IMR-90 (cell line): ENCODE measurements at regions not wholly inside any gene's neighbourhood (a gene's known extent, or its start where the extent isn't known, plus 50 kb on each side); places are given as distances from the start of the nearest gene placed in this dataset.

Source experiments
- ATAC-seq: fragments of 200-7000 bp; cut with Tn5 transposase; 2 replicates; pipeline ENCODE4 v1.9.1; 2020; ENCODE audit warnings: low read depth, mild to moderate bottlenecking, moderate library complexity
- BruUV-seq: library from RNA; stranded (reverse); fragments of 400-500 nt; replicated peaks from 2 replicates; lab custom pipeline; 2021; lab: Mats Ljungman, UMichigan
- CTCF ChIA-PET: fragments of 300-600 bp; formaldehyde crosslinking; extraction: SDS; loops from one replicate; lab custom pipeline; 2021; ENCODE audit warnings: antibody characterized with exemption; lab: Yijun Ruan, JAX
- POLR2A ChIA-PET: fragments of 300-600 bp; sonication (Branson Sonifier 250); formaldehyde crosslinking; loops from one replicate; lab custom pipeline; 2022; ENCODE audit warnings: antibody characterized with exemption; ENCODE audit not compliant: unreplicated experiment; lab: Charles Lee
- DNase-seq: peaks from one replicate; pipeline ENCODE4 v3.0.0; 2013
- H2AFZ ChIP-seq: replicated peaks from 2 replicates; pipeline ENCODE3; 2013; ENCODE audit warnings: low read length, mild to moderate bottlenecking; ENCODE audit not compliant: poor library complexity
- H2AK5ac ChIP-seq: 2 replicates; pipeline ENCODE4 v1.6.1; 2013; ENCODE audit warnings: low read depth, low read length, inconsistent platforms
- H2AK9ac ChIP-seq: replicated peaks from 2 replicates; pipeline ENCODE3; 2013; ENCODE audit warnings: mild to moderate bottlenecking, low read depth, low read length, moderate library complexity; ENCODE audit not compliant: poor library complexity
- H2BK120ac ChIP-seq: 2 replicates; pipeline ENCODE4 v1.6.1; 2013; ENCODE audit warnings: low read depth, low read length, inconsistent platforms
- H2BK15ac ChIP-seq: 3 replicates; pipeline ENCODE4 v1.6.1; 2013; ENCODE audit warnings: low read depth, low read length, inconsistent platforms
- H2BK20ac ChIP-seq: 2 replicates; pipeline ENCODE4 v1.6.1; 2013; ENCODE audit warnings: low read depth, mild to moderate bottlenecking, inconsistent platforms, low read length, moderate library complexity
- H2BK5ac ChIP-seq: 2 replicates; pipeline ENCODE4 v1.6.1; 2013; ENCODE audit warnings: mild to moderate bottlenecking, low read depth, low read length, inconsistent platforms; ENCODE audit not compliant: poor library complexity, severe bottlenecking
- H3K14ac ChIP-seq: replicated peaks from 2 replicates; pipeline ENCODE4 v1.6.1; 2013; ENCODE audit warnings: low read depth, low read length, inconsistent platforms
- H3K18ac ChIP-seq: 2 replicates; pipeline ENCODE4 v1.6.1; 2013; ENCODE audit warnings: low read depth, low read length, control low read depth
- H3K23ac ChIP-seq: 2 replicates; pipeline ENCODE4 v1.6.1; 2013; ENCODE audit warnings: low read depth, low read length, inconsistent platforms
- H3K27ac ChIP-seq: 2 replicates; pipeline ENCODE4 v1.5.1; 2013; ENCODE audit warnings: mild to moderate bottlenecking, control low read depth, low read length; ENCODE audit not compliant: insufficient read depth
- H3K27me3 ChIP-seq: 2 replicates; pipeline ENCODE4 v1.6.1; 2013; ENCODE audit warnings: low read length; ENCODE audit not compliant: control insufficient read depth, insufficient read depth
- H3K36me3 ChIP-seq: 2 replicates; pipeline ENCODE4 v1.6.1; 2013; ENCODE audit warnings: low read length, mixed read lengths; ENCODE audit not compliant: control insufficient read depth, insufficient read depth
- H3K4ac ChIP-seq: 2 replicates; pipeline ENCODE4 v1.6.1; 2013; ENCODE audit warnings: low read depth, low read length, inconsistent platforms
- H3K4me1 ChIP-seq: 2 replicates; pipeline ENCODE4 v1.6.1; 2013; ENCODE audit warnings: low read length, mixed read lengths; ENCODE audit not compliant: control insufficient read depth, insufficient read depth
- H3K4me2 ChIP-seq: 2 replicates; pipeline ENCODE4 v1.6.1; 2013; ENCODE audit warnings: low read depth, mild to moderate bottlenecking, control low read depth, low read length, moderate library complexity
- H3K4me3 ChIP-seq: 2 replicates; pipeline ENCODE4 v1.5.1; 2013; ENCODE audit warnings: low read depth, mild to moderate bottlenecking, control low read depth, low read length, moderate library complexity; ENCODE audit not compliant: insufficient read depth
- H3K56ac ChIP-seq: 2 replicates; pipeline ENCODE4 v1.6.1; 2013; ENCODE audit warnings: low read length, inconsistent platforms; ENCODE audit not compliant: insufficient read depth; ENCODE audit errors: extremely low read depth
- H3K79me1 ChIP-seq, 2 experiments: 2 replicates each; pipeline ENCODE4 v1.6.1; 2013; ENCODE audit warnings: low read length in 2 of 2, inconsistent platforms in 1 of 2, low read depth in 1 of 2
- H3K9ac ChIP-seq: 2 replicates; pipeline ENCODE4 v1.6.1; 2013; ENCODE audit warnings: low read depth, low read length, control low read depth
- H3K9me1 ChIP-seq: 2 replicates; pipeline ENCODE4 v1.6.1; 2013; ENCODE audit warnings: low read length, inconsistent platforms; ENCODE audit not compliant: insufficient read depth
- H3K9me3 ChIP-seq: 2 replicates; pipeline ENCODE4 v1.6.1; 2013; ENCODE audit warnings: low read length; ENCODE audit not compliant: control insufficient read depth, insufficient read depth
- H4K20me1 ChIP-seq: 2 replicates; pipeline ENCODE4 v1.6.1; 2013; ENCODE audit warnings: low read length, inconsistent platforms; ENCODE audit not compliant: insufficient read depth
- H4K5ac ChIP-seq: 2 replicates; pipeline ENCODE4 v1.6.1; 2013; ENCODE audit warnings: mild to moderate bottlenecking, low read depth, low read length, control low read depth
- H4K8ac ChIP-seq, 2 experiments: 2 replicates each; pipeline ENCODE4 v1.6.1; 2013; ENCODE audit warnings: low read depth in 2 of 2, low read length in 2 of 2, control low read depth in 1 of 2, inconsistent platforms in 1 of 2
- H4K91ac ChIP-seq: 2 replicates; pipeline ENCODE4 v1.6.1; 2013; ENCODE audit warnings: low read depth, low read length, inconsistent platforms; ENCODE audit not compliant: insufficient read depth
- BHLHE40 ChIP-seq: fragments of 150-350 bp; IDR thresholded peaks from 2 replicates; pipeline ENCODE4 v1.6.1; 2016; ENCODE audit warnings: mild to moderate bottlenecking, low read depth, low read length
- CTCF ChIP-seq: conservative IDR thresholded peaks from 2 replicates; pipeline ENCODE4 v1.5.1; 2012; ENCODE audit warnings: mild to moderate bottlenecking, low read depth, low read length, improper control_type of control experiment
- FOS ChIP-seq: fragments of 150-350 bp; IDR thresholded peaks from 2 replicates; pipeline ENCODE4 v1.6.1; 2016; ENCODE audit warnings: low read depth, low read length
- MAFK ChIP-seq: IDR thresholded peaks from 2 replicates; pipeline ENCODE4 v1.6.1; 2012; ENCODE audit warnings: low read depth, low read length, improper control_type of control experiment
- POLR2A ChIP-seq: IDR thresholded peaks from 2 replicates; pipeline ENCODE4 v1.6.1; 2012; ENCODE audit warnings: mild to moderate bottlenecking, low read depth, low read length
- RAD21 ChIP-seq: IDR thresholded peaks from 2 replicates; pipeline ENCODE4 v1.6.1; 2012; ENCODE audit warnings: low read length, improper control_type of control experiment
- SMC3 ChIP-seq: fragments of 150-350 bp; IDR thresholded peaks from 2 replicates; pipeline ENCODE4 v1.6.1; 2016; ENCODE audit warnings: low read depth, mild to moderate bottlenecking, antibody characterized with exemption, low read length, moderate library complexity
- WGBS, 2 experiments: methylation state at CpG; one replicate each; pipeline versions ENCODE4 v1.1.5 to v1.1.7; 2013; ENCODE audit warnings: missing lambda C conversion rate in 2 of 2; ENCODE audit not compliant: insufficient read length in 1 of 2; ENCODE audit errors: extremely low coverage in 2 of 2; 5-methylcytosine and 5-hydroxymethylcytosine counted together
- dilution Hi-C: fragments of 300-500 bp; cut with HindIII; formaldehyde crosslinking; loops from one replicate; pipeline ENCODE4 v1.14.3; 2018; ENCODE audit warnings: low sequenced_read_pairs; ENCODE audit not compliant: unreplicated experiment
- in situ Hi-C: fragments of 300-500 bp; cut with MboI; formaldehyde crosslinking; loops from 3 replicates; pipeline ENCODE4 v1.14.3; 2019; ENCODE audit warnings: low sequenced_read_pairs, inconsistent platforms, mixed read lengths
- intact Hi-C: fragments of 100-400 bp; cut with micrococcal nuclease; formaldehyde crosslinking; loops from 2 replicates; pipeline ENCODE4 v1.10.0; 2022

- peak; percentile 86 for TF ChIP-seq CTCF
Measured at GRCh38 chr12:27383429-27384260, 51.0 kb downstream of the BMAL2 start (continued).

GRCh38 chr12:27384261-27384590 lies 51.6 kb downstream of the BMAL2 start:
- dilution Hi-C loops, result no loop called here
- Histone ChIP-seq H3K27ac (no peak overlapping the region), H3K23ac (no peak overlapping the region), H3K79me1 (peaks cover 0 to 17% of the 10 kb centered on the region in 2 experiments; a peak in 2 of 4 replicates), H4K20me1 (no peaks in the 10 kb centered on the region), H2BK20ac (no peak overlapping the region), H3K4me2 (no peak overlapping the region), H2AK5ac (no peak overlapping the region), H2AK9ac (no peak overlapping the region), H3K18ac (no peak overlapping the region), H3K56ac (no peak overlapping the region), H3K36me3 (no peaks in the 10 kb centered on the region; the same call in 1 of the 2 replicates), H3K4me3 (no peak overlapping the region), H2BK5ac (no peak overlapping the region), H3K14ac (no peak overlapping the region), H3K4me1 (peaks cover 1% of the 10 kb centered on the region; the same call in 1 of the 2 replicates), H3K27me3 (no peaks in the 10 kb centered on the region), H3K9me3 (no peaks in the 10 kb centered on the region), H2AFZ (no peak overlapping the region), H2BK15ac (no peak overlapping the region), H3K9me1 (peaks cover 9% of the 10 kb centered on the region; the same call in 1 of the 2 replicates), H4K91ac (no peak overlapping the region), H4K8ac (no peak overlapping the region), H3K9ac (no peak overlapping the region), H4K5ac (no peak overlapping the region), H3K4ac (no peak overlapping the region), H2BK120ac (no peak overlapping the region)
- no CpG with 5 or more reads among the region's 1 CpG for WGBS, 2 experiments
- ATAC-seq, result no peak
- POLR2A ChIA-PET, result no interaction called here
- intact Hi-C loops, result loop anchor here (1.0 to 5.0 kb wide), 3 partner anchors 53 to 268 kb away; no protein-coding TSS in a partner anchor
- no peak for TF ChIP-seq POLR2A
- no peak for TF ChIP-seq BHLHE40
- TF ChIP-seq SMC3, result no peak
- TF ChIP-seq MAFK, result no peak
- no peak for TF ChIP-seq RAD21
- TF ChIP-seq FOS, result no peak
- DNase-seq, result no peak
- in situ Hi-C loops, result no loop called here
- BruUV-seq, result no TSS peak
- CTCF ChIA-PET, result interaction anchor here (0.6 to 0.7 kb wide), 2 partner anchors 240 to 1640 kb away, joined by 3 read pairs; no protein-coding TSS in a partner anchor
